ENCODE measurements at regions not wholly inside any gene's neighbourhood (a gene's known extent, or its start where the extent isn't known, plus 50 kb on each side); places are given as distances from the start of the nearest gene placed in this dataset.
A peak's percentile ranks its signal among the peaks of the same experiment; 100 is the strongest.

DNA sequence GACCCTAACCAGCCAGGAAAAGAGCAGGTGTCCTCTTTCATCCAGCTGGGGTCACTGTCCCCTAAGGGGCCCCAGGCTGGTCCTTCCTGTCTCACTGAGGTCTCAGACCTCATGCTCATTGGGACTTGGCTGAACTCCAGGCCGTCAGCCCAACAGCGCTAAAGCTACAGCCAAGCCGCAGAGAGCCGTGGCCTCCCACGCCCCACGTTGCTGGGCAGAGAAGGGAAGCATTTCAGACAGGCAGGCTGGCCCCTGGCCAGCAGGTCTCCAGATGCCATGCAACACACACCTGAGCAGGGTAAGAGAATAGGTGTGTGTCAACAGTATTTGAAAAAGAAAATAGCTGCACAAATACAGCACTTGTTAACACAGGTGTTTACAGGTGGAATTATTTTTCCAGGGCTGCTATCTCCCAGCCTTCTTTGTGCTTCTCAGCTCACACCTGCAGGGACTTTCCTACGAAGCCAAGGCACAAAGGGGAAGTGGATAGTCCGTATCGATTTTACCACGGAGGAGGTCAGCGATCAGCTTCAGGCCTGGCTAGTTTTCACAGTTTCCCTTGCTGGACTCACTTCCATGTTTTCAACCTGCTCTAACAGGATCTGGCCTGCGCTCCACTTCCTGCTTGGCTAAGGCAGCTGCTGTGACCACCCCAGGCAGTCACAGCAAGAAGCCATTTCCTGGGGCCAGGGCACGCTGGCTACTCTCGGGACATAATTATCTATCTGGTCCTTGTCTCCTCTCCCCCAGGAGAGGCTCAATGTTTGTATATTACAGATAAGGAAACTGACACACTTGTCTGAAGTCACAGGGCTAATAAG is 156.1 kb upstream of the ID2 start (continued):
- TF ChIP-seq, protein P1, sequence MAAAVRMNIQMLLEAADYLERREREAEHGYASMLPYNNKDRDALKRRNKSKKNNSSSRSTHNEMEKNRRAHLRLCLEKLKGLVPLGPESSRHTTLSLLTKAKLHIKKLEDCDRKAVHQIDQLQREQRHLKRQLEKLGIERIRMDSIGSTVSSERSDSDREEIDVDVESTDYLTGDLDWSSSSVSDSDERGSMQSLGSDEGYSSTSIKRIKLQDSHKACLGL (CRISPR knock-in tag; IDR thresholded peaks at IDR 0.05; ENCODE audit: borderline replicate concordance, poor library complexity, severe bottlenecking) = peak; percentile 28
- TF ChIP-seq, protein P2, sequence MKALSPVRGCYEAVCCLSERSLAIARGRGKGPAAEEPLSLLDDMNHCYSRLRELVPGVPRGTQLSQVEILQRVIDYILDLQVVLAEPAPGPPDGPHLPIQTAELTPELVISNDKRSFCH (CRISPR knock-in tag; IDR thresholded peaks at IDR 0.05) = no peak
- TF ChIP-seq, protein P2 (tag; IDR thresholded peaks at IDR 0.05) = peak; percentile 65
- TF ChIP-seq CBFA2T3 (IDR thresholded peaks at IDR 0.05) (peak; percentile 95), RBFOX2 (IDR thresholded peaks at IDR 0.05; ENCODE audit: low read depth, low read length) (peak; percentile 43), FIP1L1 (IDR thresholded peaks at IDR 0.05; ENCODE audit: low read depth, low read length, poor library complexity, severe bottlenecking) (no peak), ARID1B (IDR thresholded peaks at IDR 0.05) (peak; percentile 88), SPI1 (IDR thresholded peaks at IDR 0.05; ENCODE audit: borderline replicate concordance, low read depth, low read length) (peak; percentile 97), RHOXF2B (CRISPR knock-in tag; conservative IDR thresholded peaks at IDR 0.05) (no peak), MCM7 (IDR thresholded peaks at IDR 0.05) (no peak), CBX3 (IDR thresholded peaks at IDR 0.05; ENCODE audit: borderline replicate concordance in 1 of 2, low read length in 2 of 2) (peak in 1 of 2 experiments; percentile 73; a peak in 1 of 3 replicates), SMC3 (conservative IDR thresholded peaks at IDR 0.05; ENCODE audit: insufficient read depth, low read depth, low read length) (peak; percentile 92)
- TF ChIP-seq, protein P3, sequence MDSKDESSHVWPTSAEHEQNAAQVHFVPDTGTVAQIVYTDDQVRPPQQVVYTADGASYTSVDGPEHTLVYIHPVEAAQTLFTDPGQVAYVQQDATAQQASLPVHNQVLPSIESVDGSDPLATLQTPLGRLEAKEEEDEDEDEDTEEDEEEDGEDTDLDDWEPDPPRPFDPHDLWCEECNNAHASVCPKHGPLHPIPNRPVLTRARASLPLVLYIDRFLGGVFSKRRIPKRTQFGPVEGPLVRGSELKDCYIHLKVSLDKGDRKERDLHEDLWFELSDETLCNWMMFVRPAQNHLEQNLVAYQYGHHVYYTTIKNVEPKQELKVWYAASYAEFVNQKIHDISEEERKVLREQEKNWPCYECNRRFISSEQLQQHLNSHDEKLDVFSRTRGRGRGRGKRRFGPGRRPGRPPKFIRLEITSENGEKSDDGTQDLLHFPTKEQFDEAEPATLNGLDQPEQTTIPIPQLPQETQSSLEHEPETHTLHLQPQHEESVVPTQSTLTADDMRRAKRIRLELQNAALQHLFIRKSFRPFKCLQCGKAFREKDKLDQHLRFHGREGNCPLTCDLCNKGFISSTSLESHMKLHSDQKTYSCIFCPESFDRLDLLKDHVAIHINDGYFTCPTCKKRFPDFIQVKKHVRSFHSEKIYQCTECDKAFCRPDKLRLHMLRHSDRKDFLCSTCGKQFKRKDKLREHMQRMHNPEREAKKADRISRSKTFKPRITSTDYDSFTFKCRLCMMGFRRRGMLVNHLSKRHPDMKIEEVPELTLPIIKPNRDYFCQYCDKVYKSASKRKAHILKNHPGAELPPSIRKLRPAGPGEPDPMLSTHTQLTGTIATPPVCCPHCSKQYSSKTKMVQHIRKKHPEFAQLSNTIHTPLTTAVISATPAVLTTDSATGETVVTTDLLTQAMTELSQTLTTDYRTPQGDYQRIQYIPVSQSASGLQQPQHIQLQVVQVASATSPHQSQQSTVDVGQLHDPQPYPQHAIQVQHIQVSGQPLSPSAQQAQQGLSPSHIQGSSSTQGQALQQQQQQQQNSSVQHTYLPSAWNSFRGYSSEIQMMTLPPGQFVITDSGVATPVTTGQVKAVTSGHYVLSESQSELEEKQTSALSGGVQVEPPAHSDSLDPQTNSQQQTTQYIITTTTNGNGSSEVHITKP (IDR thresholded peaks at IDR 0.05; ENCODE audit: partially characterized antibody) = no peak
- TF ChIP-seq, protein P4, sequence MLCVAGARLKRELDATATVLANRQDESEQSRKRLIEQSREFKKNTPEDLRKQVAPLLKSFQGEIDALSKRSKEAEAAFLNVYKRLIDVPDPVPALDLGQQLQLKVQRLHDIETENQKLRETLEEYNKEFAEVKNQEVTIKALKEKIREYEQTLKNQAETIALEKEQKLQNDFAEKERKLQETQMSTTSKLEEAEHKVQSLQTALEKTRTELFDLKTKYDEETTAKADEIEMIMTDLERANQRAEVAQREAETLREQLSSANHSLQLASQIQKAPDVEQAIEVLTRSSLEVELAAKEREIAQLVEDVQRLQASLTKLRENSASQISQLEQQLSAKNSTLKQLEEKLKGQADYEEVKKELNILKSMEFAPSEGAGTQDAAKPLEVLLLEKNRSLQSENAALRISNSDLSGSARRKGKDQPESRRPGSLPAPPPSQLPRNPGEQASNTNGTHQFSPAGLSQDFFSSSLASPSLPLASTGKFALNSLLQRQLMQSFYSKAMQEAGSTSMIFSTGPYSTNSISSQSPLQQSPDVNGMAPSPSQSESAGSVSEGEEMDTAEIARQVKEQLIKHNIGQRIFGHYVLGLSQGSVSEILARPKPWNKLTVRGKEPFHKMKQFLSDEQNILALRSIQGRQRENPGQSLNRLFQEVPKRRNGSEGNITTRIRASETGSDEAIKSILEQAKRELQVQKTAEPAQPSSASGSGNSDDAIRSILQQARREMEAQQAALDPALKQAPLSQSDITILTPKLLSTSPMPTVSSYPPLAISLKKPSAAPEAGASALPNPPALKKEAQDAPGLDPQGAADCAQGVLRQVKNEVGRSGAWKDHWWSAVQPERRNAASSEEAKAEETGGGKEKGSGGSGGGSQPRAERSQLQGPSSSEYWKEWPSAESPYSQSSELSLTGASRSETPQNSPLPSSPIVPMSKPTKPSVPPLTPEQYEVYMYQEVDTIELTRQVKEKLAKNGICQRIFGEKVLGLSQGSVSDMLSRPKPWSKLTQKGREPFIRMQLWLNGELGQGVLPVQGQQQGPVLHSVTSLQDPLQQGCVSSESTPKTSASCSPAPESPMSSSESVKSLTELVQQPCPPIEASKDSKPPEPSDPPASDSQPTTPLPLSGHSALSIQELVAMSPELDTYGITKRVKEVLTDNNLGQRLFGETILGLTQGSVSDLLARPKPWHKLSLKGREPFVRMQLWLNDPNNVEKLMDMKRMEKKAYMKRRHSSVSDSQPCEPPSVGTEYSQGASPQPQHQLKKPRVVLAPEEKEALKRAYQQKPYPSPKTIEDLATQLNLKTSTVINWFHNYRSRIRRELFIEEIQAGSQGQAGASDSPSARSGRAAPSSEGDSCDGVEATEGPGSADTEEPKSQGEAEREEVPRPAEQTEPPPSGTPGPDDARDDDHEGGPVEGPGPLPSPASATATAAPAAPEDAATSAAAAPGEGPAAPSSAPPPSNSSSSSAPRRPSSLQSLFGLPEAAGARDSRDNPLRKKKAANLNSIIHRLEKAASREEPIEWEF (CRISPR knock-in tag; IDR thresholded peaks at IDR 0.05) = peak; percentile 81; the same call in 1 of the 2 replicates

Measured in K562 (cell line).